ENCODE measurements at regions not wholly inside any gene's neighbourhood (a gene's known extent, or its start where the extent isn't known, plus 50 kb on each side); places are given as distances from the start of the nearest gene placed in this dataset.

DNA sequence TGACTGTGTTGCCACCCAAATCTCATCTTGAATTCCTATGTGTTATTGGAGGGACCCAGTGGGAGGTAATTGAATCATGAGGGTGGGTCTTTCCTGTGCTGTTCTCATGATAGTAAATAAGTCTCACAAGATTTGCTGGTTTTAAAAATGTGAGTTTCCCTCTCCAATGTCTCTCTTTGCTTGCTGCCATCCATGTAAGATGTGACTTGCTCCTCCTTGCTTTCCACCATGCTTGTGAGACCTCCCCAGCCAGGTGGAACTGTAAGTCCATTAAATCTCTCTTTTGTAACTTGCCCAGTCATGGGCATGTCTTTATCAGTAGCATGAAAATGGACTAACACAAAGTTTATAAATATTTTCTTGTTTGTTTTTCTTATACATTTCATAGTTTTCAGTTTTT lies 990.5 kb upstream of the CITED2 start:
- TF ChIP-seq, protein P1, sequence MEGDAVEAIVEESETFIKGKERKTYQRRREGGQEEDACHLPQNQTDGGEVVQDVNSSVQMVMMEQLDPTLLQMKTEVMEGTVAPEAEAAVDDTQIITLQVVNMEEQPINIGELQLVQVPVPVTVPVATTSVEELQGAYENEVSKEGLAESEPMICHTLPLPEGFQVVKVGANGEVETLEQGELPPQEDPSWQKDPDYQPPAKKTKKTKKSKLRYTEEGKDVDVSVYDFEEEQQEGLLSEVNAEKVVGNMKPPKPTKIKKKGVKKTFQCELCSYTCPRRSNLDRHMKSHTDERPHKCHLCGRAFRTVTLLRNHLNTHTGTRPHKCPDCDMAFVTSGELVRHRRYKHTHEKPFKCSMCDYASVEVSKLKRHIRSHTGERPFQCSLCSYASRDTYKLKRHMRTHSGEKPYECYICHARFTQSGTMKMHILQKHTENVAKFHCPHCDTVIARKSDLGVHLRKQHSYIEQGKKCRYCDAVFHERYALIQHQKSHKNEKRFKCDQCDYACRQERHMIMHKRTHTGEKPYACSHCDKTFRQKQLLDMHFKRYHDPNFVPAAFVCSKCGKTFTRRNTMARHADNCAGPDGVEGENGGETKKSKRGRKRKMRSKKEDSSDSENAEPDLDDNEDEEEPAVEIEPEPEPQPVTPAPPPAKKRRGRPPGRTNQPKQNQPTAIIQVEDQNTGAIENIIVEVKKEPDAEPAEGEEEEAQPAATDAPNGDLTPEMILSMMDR (IDR thresholded peaks at IDR 0.05; ENCODE audit: insufficient read depth, low read depth, low read length, missing control alignments) = no peak
- H3K4me3 ChIP-seq (ENCODE audit: low read depth, low read length) = no peak overlapping the region
- DNase-seq (ENCODE audit: low read depth) = no peak

DNA sequence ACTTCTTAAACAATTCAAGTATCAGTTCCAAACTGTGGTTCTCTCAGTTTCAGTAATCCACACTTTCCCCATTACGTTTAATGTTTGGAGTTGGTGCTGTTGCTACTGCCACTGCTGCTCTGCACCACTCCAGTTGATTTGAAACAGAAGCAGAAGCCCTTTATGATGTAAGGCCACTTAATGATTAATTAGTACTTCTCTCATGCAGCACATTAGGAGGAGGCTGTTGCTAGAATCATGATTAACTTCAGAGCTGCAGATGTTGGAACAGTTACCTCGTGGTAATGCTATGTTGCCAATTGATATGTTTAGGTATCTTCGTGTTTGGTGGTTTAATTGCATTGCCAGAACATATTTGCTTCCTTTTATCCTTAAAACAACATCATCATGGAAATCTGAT lies 986.2 kb upstream of the CITED2 start:
- TF ChIP-seq, protein P1 (IDR thresholded peaks at IDR 0.05; ENCODE audit: insufficient read depth, low read depth, low read length, missing control alignments) = no peak
- DNase-seq (ENCODE audit: low read depth) = no peak
- H3K4me3 ChIP-seq (ENCODE audit: low read depth, low read length) = no peak overlapping the region

DNA sequence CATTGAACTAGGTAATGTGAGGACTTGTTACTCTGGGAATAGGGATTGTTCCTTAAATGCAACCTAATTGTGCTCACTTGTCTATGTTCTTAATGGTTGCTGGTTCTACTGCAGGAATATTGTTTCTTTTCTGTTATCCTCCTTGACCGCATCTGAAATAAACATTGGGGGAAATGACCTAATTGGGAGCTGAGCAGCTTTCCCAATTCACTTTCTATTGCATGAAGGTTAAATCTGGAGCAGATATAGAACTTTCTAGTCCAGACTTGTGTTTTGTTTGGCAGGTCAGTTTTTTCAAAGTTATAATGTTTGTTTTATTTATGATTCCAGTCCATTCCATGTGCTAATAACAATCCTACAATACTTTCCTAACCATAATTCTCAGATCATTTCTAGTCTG lies 981.0 kb upstream of the CITED2 start:
- no peak overlapping the region for H3K4me3 ChIP-seq (ENCODE audit: low read depth, low read length)
- DNase-seq (ENCODE audit: low read depth) = no peak
- TF ChIP-seq, protein P1 (IDR thresholded peaks at IDR 0.05; ENCODE audit: insufficient read depth, low read depth, low read length, missing control alignments) = no peak

DNA sequence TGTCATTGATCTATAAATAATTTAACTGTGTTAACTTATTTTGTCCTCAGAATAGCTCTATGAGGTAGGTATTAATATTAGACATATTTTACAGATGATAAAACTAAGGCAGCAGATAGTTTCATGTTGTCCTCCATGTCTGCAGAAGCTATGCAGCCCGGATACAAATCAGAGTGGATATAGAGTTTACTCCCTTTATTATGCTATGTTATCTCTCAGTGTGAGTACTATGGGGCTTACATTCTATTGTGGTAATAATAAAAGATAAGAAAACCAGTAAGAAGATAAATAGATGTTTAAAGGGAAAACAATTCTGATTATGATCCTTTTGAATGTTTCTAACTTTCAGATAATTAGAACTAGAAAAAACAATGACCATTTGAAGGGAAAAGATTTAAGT lies 979.8 kb upstream of the CITED2 start:
- no peak for DNase-seq (ENCODE audit: low read depth)
- TF ChIP-seq, protein P1 (IDR thresholded peaks at IDR 0.05; ENCODE audit: insufficient read depth, low read depth, low read length, missing control alignments) = no peak

DNA sequence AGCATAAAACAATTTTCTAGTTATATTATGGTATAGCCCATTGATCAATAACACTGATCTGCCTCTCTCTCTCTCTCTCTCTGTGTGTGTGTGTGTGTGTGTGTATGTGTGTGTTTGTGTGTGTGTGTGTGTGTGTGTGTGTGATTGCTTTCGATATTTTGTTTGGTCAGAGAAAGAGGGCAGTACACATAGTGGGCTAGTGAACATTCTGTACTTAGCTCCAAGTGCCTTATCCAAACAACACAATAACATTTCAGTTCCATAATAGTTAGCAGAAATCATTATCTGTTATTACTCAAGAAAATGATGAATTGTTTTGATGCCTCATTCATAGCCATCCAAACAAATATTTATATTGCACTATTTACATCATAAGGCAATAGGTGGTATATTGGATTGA lies 979.1 kb upstream of the CITED2 start:
- TF ChIP-seq, protein P1 (IDR thresholded peaks at IDR 0.05; ENCODE audit: insufficient read depth, low read depth, low read length, missing control alignments) = no peak
- no peak overlapping the region for H3K4me3 ChIP-seq (ENCODE audit: low read depth, low read length)
- DNase-seq (ENCODE audit: low read depth) = no peak

More for the DNA sequence above, 979.8 kb upstream of the CITED2 start:
- no peak overlapping the region for H3K4me3 ChIP-seq (ENCODE audit: low read depth, low read length)

DNA sequence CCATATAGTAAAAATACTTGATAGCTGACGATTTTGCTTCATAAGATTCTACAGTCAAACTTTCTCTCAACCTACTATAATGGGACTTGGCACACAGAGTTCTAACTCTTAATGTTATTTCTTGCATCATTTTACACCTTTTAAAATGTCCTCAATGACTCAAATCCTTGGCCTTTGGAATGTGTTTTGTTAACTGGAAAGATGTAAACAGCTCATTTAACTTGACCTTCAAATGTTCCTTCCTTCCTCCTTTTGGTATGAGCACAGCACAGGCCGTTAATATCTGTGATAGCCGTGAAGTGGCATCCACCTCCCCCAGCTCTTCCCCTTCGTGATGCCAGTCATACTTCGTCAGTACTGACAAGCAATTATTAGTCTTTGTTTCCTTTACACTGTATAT lies 972.0 kb upstream of the CITED2 start:
- TF ChIP-seq, protein P1 (IDR thresholded peaks at IDR 0.05; ENCODE audit: insufficient read depth, low read depth, low read length, missing control alignments) = no peak
- no peak overlapping the region for H3K4me3 ChIP-seq (ENCODE audit: low read depth, low read length)
- DNase-seq (ENCODE audit: low read depth) = peak; percentile 22

DNA sequence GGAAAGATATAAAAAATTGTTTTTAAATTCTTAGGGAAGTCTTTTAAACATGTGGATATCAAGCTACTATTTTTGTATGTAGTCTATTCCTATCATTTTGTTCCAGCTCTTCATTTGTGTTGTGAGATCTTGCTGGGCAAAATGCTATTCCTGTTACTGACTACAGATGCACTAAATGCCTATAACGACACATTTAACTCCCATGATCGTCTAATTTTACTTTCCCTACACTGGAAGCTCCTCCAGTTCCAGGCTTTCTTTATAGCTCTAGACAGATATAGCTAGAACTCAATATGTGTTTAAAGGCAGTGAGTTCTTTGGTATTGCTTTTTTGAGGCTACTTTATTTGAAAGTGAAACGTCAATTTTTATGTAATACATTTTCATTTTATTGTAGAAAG lies 971.5 kb upstream of the CITED2 start:
- no peak overlapping the region for H3K4me3 ChIP-seq (ENCODE audit: low read depth, low read length)
- TF ChIP-seq, protein P1 (IDR thresholded peaks at IDR 0.05; ENCODE audit: insufficient read depth, low read depth, low read length, missing control alignments) = no peak
- DNase-seq (ENCODE audit: low read depth) = no peak

All from GM12865 (cell line).